ENCODE measurements at regions not wholly inside any gene's neighbourhood (a gene's known extent, or its start where the extent isn't known, plus 50 kb on each side); places are given as distances from the start of the nearest gene placed in this dataset.

GRCh38 chr5:167678481-167678880 is 613.0 kb upstream of the WWC1 start:
- TF ChIP-seq EZH2phosphoT487 (IDR thresholded peaks at IDR 0.05; ENCODE audit: insufficient read depth, low read depth) (no peak), EZH2 (IDR thresholded peaks at IDR 0.05; ENCODE audit: insufficient read depth, poor library complexity, severe bottlenecking) (no peak)
